Stimulated activated CD4-positive, alpha-beta T cell treated with anti-CD3 and anti-CD28 coated beads, Interleukin-1b, Interleukin-23, amount 100 ng/mL, for 24 hours (primary cell): ENCODE measurements at regions not wholly inside any gene's neighbourhood (a gene's known extent, or its start where the extent isn't known, plus 50 kb on each side); places are given as distances from the start of the nearest gene placed in this dataset.

Source experiments
- DNase-seq, 4 experiments: peaks; one replicate each; pipeline ENCODE4 v3.0.0-alpha.2; 2020; ENCODE audit warnings: low read depth in 4 of 4, low spot score in 1 of 4

DNA sequence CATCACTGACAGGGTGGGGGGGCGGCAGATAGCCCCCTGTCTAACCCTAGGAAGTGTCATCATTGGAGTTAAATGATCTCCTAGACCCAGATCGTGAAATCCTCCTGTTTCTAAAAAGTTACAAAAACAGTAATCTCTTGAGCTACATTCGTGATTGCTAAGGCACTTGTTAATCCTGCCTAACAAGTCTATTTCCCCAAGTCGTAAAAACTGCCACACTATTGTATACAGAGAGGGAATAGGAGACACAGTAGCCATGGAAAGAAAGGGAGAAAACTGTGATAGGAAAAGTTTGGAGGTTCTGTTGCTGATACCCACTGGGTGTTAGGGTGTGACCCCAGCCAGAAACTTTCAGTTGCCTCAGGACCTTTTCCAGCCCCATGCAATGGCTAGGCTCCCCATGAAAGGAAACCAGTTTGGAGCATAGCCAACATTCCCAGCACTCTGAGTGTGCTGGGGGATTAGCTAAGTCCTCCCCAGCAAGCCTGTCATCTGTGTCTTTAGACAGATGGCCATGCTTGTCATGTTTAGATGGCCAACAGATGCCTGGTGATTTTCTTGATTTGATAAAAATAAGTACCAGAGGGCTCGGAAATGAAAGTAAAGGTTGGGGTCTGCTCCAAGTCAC, 63.3 kb upstream of the ANXA10 start:
- DNase-seq = no peak

DNA sequence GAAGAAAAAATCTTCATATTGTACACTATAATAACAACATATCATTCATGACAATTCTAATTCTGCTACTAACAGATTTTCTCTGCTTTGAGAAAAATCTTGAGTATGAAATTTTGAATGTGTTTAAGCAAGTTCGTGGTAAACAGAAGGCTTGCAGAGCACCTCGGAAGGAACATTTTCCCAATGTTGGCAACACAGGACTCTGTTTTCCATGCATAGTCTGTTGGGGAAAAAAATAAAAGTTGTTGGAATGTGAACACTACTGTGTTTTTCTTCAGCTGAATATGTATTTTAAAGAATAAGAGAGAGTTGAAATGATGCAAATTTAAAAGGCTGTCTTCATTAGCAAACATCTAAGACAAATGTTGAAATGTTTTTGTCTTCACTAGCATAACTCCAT, 54.7 kb upstream of the ANXA10 start:
- DNase-seq = no peak

DNA sequence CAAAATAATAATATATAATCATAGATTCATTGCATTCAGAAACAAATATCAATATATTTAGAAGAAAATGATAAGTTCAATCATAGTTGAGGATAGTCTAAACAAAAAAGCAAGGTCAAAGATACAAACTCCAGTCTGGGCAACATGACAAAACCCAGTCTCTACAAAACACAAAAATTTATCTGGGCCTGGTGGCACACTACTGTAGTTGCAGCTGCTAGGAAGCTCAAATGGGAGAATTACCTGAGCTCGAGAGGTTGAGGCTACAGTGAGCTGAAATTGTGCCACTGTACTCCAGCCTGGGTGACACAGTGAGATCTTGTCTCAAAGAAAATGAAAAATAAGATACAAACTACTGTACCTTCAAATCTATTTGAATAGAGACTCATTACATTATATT, 52.7 kb upstream of the ANXA10 start:
- no peak for DNase-seq
